ENCODE measurements at regions not wholly inside any gene's neighbourhood (a gene's known extent, or its start where the extent isn't known, plus 50 kb on each side); places are given as distances from the start of the nearest gene placed in this dataset.

- H3K4me3 ChIP-seq (ENCODE audit: low read depth, low read length), result no peak overlapping the region
- no peak for DNase-seq (ENCODE audit: low read depth)
- TF ChIP-seq CTCF (IDR thresholded peaks at IDR 0.05; ENCODE audit: low read depth, low read length, missing control alignments), result no peak
Measured at GRCh38 chr6:105781248-105781647, 304.9 kb upstream of the PRDM1 start.

- TF ChIP-seq CTCF (IDR thresholded peaks at IDR 0.05; ENCODE audit: low read depth, low read length, missing control alignments), result no peak
- H3K4me3 ChIP-seq (ENCODE audit: low read depth, low read length), result no peak overlapping the region
- DNase-seq (ENCODE audit: low read depth), result no peak
Measured at GRCh38 chr6:105780146-105780860, 305.8 kb upstream of the PRDM1 start.

- H3K4me3 ChIP-seq (ENCODE audit: low read depth, low read length), result no peak overlapping the region
- no peak for TF ChIP-seq CTCF (IDR thresholded peaks at IDR 0.05; ENCODE audit: low read depth, low read length, missing control alignments)
- no peak for DNase-seq (ENCODE audit: low read depth)
Measured at GRCh38 chr6:105779110-105779509, 307.0 kb upstream of the PRDM1 start.

- DNase-seq (ENCODE audit: low read depth), result no peak
- H3K4me3 ChIP-seq (ENCODE audit: low read depth, low read length), result no peak overlapping the region
- TF ChIP-seq CTCF (IDR thresholded peaks at IDR 0.05; ENCODE audit: low read depth, low read length, missing control alignments), result no peak
Measured at GRCh38 chr6:105775095-105775494, 311.0 kb upstream of the PRDM1 start.

- no peak for DNase-seq (ENCODE audit: low read depth)
- H3K4me3 ChIP-seq (ENCODE audit: low read depth, low read length), result no peak overlapping the region
- no peak for TF ChIP-seq CTCF (IDR thresholded peaks at IDR 0.05; ENCODE audit: low read depth, low read length, missing control alignments)
Measured at GRCh38 chr6:105774247-105774646, 311.9 kb upstream of the PRDM1 start.

GRCh38 chr6:105771313-105771970 is 314.7 kb upstream of the PRDM1 start:
- no peak for DNase-seq (ENCODE audit: low read depth)
- no peak overlapping the region for H3K4me3 ChIP-seq (ENCODE audit: low read depth, low read length)
- TF ChIP-seq CTCF (IDR thresholded peaks at IDR 0.05; ENCODE audit: low read depth, low read length, missing control alignments), result no peak

GRCh38 chr6:105769987-105770386 is 316.1 kb upstream of the PRDM1 start:
- no peak overlapping the region for H3K4me3 ChIP-seq (ENCODE audit: low read depth, low read length)
- TF ChIP-seq CTCF (IDR thresholded peaks at IDR 0.05; ENCODE audit: low read depth, low read length, missing control alignments), result no peak
- no peak for DNase-seq (ENCODE audit: low read depth)

All from GM12864 (cell line).